ENCODE measurements at regions not wholly inside any gene's neighbourhood (a gene's known extent, or its start where the extent isn't known, plus 50 kb on each side); places are given as distances from the start of the nearest gene placed in this dataset.

- Histone ChIP-seq H3K4me3 (ENCODE audit: low read depth, low read length) (no peak overlapping the region), H3K27me3 (replicated peaks) (no peaks in the 10 kb centered on the region), H3K27ac (no peak overlapping the region), H3K36me3 (replicated peaks) (no peaks in the 10 kb centered on the region)
- DNase-seq = no peak
- in situ Hi-C loops (cut with HindIII; ENCODE audit: low pct_ligation_motif_present, low sequenced_read_pairs) = no loop called here
- TF ChIP-seq CTCF (IDR thresholded peaks at IDR 0.05; ENCODE audit: low read depth, low read length, missing control alignments) = no peak
These were observed 163.5 kb downstream of the AACS start for GRCh38 chr12:125228519-125229260.

- Histone ChIP-seq H3K27ac (no peak overlapping the region), H3K36me3 (replicated peaks) (no peaks in the 10 kb centered on the region), H3K4me3 (ENCODE audit: low read depth, low read length) (no peak overlapping the region), H3K27me3 (replicated peaks) (no peaks in the 10 kb centered on the region)
- TF ChIP-seq CTCF (IDR thresholded peaks at IDR 0.05; ENCODE audit: low read depth, low read length, missing control alignments) = no peak
- in situ Hi-C loops (cut with HindIII; ENCODE audit: low pct_ligation_motif_present, low sequenced_read_pairs) = no loop called here
- no peak for DNase-seq
These were observed 164.8 kb downstream of the AACS start for GRCh38 chr12:125229878-125230530.

GRCh38 chr12:125233319-125233718, 168.1 kb downstream of the AACS start:
- no peak for TF ChIP-seq CTCF (IDR thresholded peaks at IDR 0.05; ENCODE audit: low read depth, low read length, missing control alignments)

GRCh38 chr12:125239563-125239962, 174.3 kb downstream of the AACS start:
- in situ Hi-C loops (cut with HindIII; ENCODE audit: low pct_ligation_motif_present, low sequenced_read_pairs) = no loop called here
- no peak overlapping the region for H3K27ac ChIP-seq
- TF ChIP-seq CTCF (IDR thresholded peaks at IDR 0.05; ENCODE audit: low read depth, low read length, missing control alignments) = no peak
- DNase-seq = no peak
- no peaks in the 10 kb centered on the region for H3K36me3 ChIP-seq (replicated peaks)
- H3K4me3 ChIP-seq (ENCODE audit: low read depth, low read length) = no peak overlapping the region
- no peaks in the 10 kb centered on the region for H3K27me3 ChIP-seq (replicated peaks)

More at GRCh38 chr12:125233319-125233718, 168.1 kb downstream of the AACS start:
- Histone ChIP-seq H3K27me3 (replicated peaks) (no peaks in the 10 kb centered on the region), H3K27ac (no peak overlapping the region), H3K4me3 (ENCODE audit: low read depth, low read length) (no peak overlapping the region), H3K36me3 (replicated peaks) (no peaks in the 10 kb centered on the region)
- in situ Hi-C loops (cut with HindIII; ENCODE audit: low pct_ligation_motif_present, low sequenced_read_pairs) = no loop called here
- DNase-seq = no peak

- Histone ChIP-seq H3K4me3 (ENCODE audit: low read depth, low read length) (no peak overlapping the region), H3K27me3 (replicated peaks) (no peaks in the 10 kb centered on the region), H3K27ac (no peak overlapping the region), H3K36me3 (replicated peaks) (no peaks in the 10 kb centered on the region)
- TF ChIP-seq CTCF (IDR thresholded peaks at IDR 0.05; ENCODE audit: low read depth, low read length, missing control alignments) = no peak
- DNase-seq = no peak
- in situ Hi-C loops (cut with HindIII; ENCODE audit: low pct_ligation_motif_present, low sequenced_read_pairs) = no loop called here
These were observed 175.5 kb downstream of the AACS start for GRCh38 chr12:125240717-125241116.
